SK-N-SH treated with all-trans-retinoic acid at 6 μM for 48 hours (cell line): ENCODE measurements at regions not wholly inside any gene's neighbourhood (a gene's known extent, or its start where the extent isn't known, plus 50 kb on each side); places are given as distances from the start of the nearest gene placed in this dataset.

Source experiments
- ATAC-seq: fragments of 200-7000 bp; cut with Tn5 transposase; 3 replicates; pipeline ENCODE4 v1.9.1; 2020; ENCODE audit warnings: mild to moderate bottlenecking, moderate library complexity
- BACH2 ChIP-seq: fragments of 250-450 bp; sonication (Bioruptor Pico); IDR thresholded peaks from 2 replicates; pipeline ENCODE4 v1.9.0; 2021; ENCODE audit warnings: mild to moderate bottlenecking, borderline replicate concordance
- CSDC2 ChIP-seq: fragments of 250-450 bp; sonication (Bioruptor Pico); IDR thresholded peaks from 2 replicates; pipeline ENCODE4 v1.5.0; 2020; ENCODE audit warnings: mild to moderate bottlenecking, moderate library complexity
- ESRRG ChIP-seq: fragments of 250-450 bp; sonication (Bioruptor Pico); IDR thresholded peaks from 2 replicates; pipeline ENCODE4 v1.6.1; 2021; ENCODE audit warnings: mild to moderate bottlenecking
- GLIS3 ChIP-seq: fragments of 250-450 bp; sonication (Bioruptor Pico); IDR thresholded peaks from 2 replicates; pipeline ENCODE4 v1.5.0; 2020; ENCODE audit warnings: mild to moderate bottlenecking, moderate library complexity
- ISL1 ChIP-seq: fragments of 250-450 bp; sonication (Bioruptor Pico); IDR thresholded peaks from 2 replicates; pipeline ENCODE4 v2.1.2; 2022; ENCODE audit warnings: mild to moderate bottlenecking, moderate library complexity
- OSR1 ChIP-seq: fragments of 250-450 bp; sonication (Bioruptor Pico); IDR thresholded peaks from 2 replicates; pipeline ENCODE4 v1.8.0; 2022; ENCODE audit warnings: moderate library complexity, mild to moderate bottlenecking, inconsistent platforms
- POU6F1 ChIP-seq: fragments of 250-450 bp; sonication (Bioruptor Pico); IDR thresholded peaks from 2 replicates; pipeline ENCODE4 v1.8.0; 2021; ENCODE audit warnings: low read depth, mild to moderate bottlenecking, moderate library complexity, borderline replicate concordance
- PPARA ChIP-seq: fragments of 250-450 bp; sonication (Bioruptor Pico); IDR thresholded peaks from 2 replicates; pipeline ENCODE4 v1.5.0; 2020; ENCODE audit warnings: mild to moderate bottlenecking, borderline replicate concordance
- RARB ChIP-seq: fragments of 250-450 bp; sonication (Bioruptor Pico); IDR thresholded peaks from 2 replicates; pipeline ENCODE4 v1.8.0; 2021; ENCODE audit warnings: mild to moderate bottlenecking, moderate library complexity
- SNAI2 ChIP-seq: fragments of 250-450 bp; sonication (Bioruptor Pico); IDR thresholded peaks from 2 replicates; pipeline ENCODE4 v1.5.0; 2020; ENCODE audit warnings: mild to moderate bottlenecking, moderate library complexity
- TCF4 ChIP-seq: fragments of 250-450 bp; sonication (Bioruptor Pico); IDR thresholded peaks from 2 replicates; pipeline ENCODE4 v1.8.0; 2021; ENCODE audit warnings: mild to moderate bottlenecking, moderate library complexity, borderline replicate concordance
- ZC3H10 ChIP-seq: fragments of 250-450 bp; sonication (Bioruptor Pico); IDR thresholded peaks from 2 replicates; pipeline ENCODE4 v1.5.1; 2021; ENCODE audit warnings: mild to moderate bottlenecking, moderate library complexity
- ZFP3 ChIP-seq: fragments of 250-450 bp; sonication (Bioruptor Pico); IDR thresholded peaks from 2 replicates; pipeline ENCODE4 v1.5.0; 2020; ENCODE audit warnings: mild to moderate bottlenecking, moderate library complexity
- ZFP30 ChIP-seq: fragments of 450-650 bp; formaldehyde crosslinking; IDR thresholded peaks from 2 replicates; pipeline ENCODE4 v1.5.0; 2022; ENCODE audit warnings: mild to moderate bottlenecking, moderate library complexity
- ZNF565 ChIP-seq: fragments of 450-650 bp; formaldehyde crosslinking; conservative IDR thresholded peaks from 2 replicates; pipeline ENCODE4 v1.5.0; 2020; ENCODE audit warnings: low read depth, mild to moderate bottlenecking, moderate library complexity
- ZNF8 ChIP-seq: fragments of 450-650 bp; formaldehyde crosslinking; IDR thresholded peaks from 2 replicates; pipeline ENCODE4 v1.5.0; 2020; ENCODE audit warnings: mild to moderate bottlenecking, moderate library complexity
- TF ChIP-seq, protein P1 (sequence below): fragments of 250-450 bp; sonication (Bioruptor Pico); IDR thresholded peaks from 2 replicates; pipeline ENCODE4 v1.5.1; 2020; ENCODE audit warnings: low read depth, mild to moderate bottlenecking, moderate library complexity
- TF ChIP-seq, protein P2 (sequence below): fragments of 250-450 bp; sonication (Bioruptor Pico); IDR thresholded peaks from 2 replicates; pipeline ENCODE4 v1.5.0; 2020; ENCODE audit warnings: mild to moderate bottlenecking, moderate library complexity
- TF ChIP-seq, protein P3 (sequence below): fragments of 250-450 bp; sonication (Bioruptor Pico); IDR thresholded peaks from 2 replicates; pipeline ENCODE4 v1.5.1; 2021; ENCODE audit warnings: mild to moderate bottlenecking, moderate library complexity
- TF ChIP-seq, protein P4 (sequence below): fragments of 250-450 bp; sonication (Bioruptor Pico); IDR thresholded peaks from 2 replicates; pipeline ENCODE4 v1.8.0; 2020; ENCODE audit warnings: mild to moderate bottlenecking, moderate library complexity, borderline replicate concordance

- no peak for ATAC-seq
These were observed 317.6 kb downstream of the PRDM2 start for GRCh38 chr1:14017531-14017961.

DNA sequence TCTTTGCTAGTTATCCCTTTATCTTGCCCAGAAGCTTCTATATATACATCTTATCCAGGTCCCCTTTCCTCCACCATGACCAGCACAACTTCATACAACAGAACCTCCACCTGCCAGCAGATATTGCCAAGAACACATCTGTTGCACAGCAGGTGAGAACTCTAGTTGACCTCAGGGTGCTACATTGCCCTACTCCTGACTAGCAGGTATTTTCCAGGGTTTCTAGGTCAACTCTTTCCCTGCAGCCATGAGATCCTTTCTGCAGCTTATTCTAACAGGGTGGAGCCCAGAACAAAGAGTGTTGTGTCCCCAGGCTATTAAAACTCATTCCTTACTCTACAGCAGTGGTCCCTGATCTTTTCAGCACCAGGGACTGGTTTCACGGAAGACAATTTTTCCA lies 319.5 kb downstream of the PRDM2 start:
- TF ChIP-seq ZNF8 (CRISPR knock-in tag) (no peak), GLIS3 (CRISPR knock-in tag) (no peak), ZC3H10 (CRISPR knock-in tag) (no peak), TCF4 (CRISPR knock-in tag) (no peak), OSR1 (CRISPR knock-in tag) (no peak)
- ATAC-seq = no peak

More at GRCh38 chr1:14017531-14017961, 317.6 kb downstream of the PRDM2 start:
- TF ChIP-seq ZFP3 (CRISPR knock-in tag) = no peak
- no peak for TF ChIP-seq ESRRG (CRISPR knock-in tag)
- no peak for TF ChIP-seq ISL1 (CRISPR knock-in tag)
- no peak for TF ChIP-seq SNAI2
- TF ChIP-seq, protein P1, sequence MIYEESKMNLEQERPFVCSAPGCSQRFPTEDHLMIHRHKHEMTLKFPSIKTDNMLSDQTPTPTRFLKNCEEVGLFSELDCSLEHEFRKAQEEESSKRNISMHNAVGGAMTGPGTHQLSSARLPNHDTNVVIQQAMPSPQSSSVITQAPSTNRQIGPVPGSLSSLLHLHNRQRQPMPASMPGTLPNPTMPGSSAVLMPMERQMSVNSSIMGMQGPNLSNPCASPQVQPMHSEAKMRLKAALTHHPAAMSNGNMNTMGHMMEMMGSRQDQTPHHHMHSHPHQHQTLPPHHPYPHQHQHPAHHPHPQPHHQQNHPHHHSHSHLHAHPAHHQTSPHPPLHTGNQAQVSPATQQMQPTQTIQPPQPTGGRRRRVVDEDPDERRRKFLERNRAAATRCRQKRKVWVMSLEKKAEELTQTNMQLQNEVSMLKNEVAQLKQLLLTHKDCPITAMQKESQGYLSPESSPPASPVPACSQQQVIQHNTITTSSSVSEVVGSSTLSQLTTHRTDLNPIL (CRISPR knock-in tag) = no peak
- no peak for TF ChIP-seq ZNF8 (CRISPR knock-in tag)
- no peak for TF ChIP-seq ZNF565
- TF ChIP-seq TCF4 (CRISPR knock-in tag) = no peak
- TF ChIP-seq ZC3H10 (CRISPR knock-in tag) = no peak
- TF ChIP-seq, protein P2, sequence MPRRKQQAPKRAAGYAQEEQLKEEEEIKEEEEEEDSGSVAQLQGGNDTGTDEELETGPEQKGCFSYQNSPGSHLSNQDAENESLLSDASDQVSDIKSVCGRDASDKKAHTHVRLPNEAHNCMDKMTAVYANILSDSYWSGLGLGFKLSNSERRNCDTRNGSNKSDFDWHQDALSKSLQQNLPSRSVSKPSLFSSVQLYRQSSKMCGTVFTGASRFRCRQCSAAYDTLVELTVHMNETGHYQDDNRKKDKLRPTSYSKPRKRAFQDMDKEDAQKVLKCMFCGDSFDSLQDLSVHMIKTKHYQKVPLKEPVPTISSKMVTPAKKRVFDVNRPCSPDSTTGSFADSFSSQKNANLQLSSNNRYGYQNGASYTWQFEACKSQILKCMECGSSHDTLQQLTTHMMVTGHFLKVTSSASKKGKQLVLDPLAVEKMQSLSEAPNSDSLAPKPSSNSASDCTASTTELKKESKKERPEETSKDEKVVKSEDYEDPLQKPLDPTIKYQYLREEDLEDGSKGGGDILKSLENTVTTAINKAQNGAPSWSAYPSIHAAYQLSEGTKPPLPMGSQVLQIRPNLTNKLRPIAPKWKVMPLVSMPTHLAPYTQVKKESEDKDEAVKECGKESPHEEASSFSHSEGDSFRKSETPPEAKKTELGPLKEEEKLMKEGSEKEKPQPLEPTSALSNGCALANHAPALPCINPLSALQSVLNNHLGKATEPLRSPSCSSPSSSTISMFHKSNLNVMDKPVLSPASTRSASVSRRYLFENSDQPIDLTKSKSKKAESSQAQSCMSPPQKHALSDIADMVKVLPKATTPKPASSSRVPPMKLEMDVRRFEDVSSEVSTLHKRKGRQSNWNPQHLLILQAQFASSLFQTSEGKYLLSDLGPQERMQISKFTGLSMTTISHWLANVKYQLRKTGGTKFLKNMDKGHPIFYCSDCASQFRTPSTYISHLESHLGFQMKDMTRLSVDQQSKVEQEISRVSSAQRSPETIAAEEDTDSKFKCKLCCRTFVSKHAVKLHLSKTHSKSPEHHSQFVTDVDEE (CRISPR knock-in tag) = no peak
- TF ChIP-seq POU6F1 (CRISPR knock-in tag) = no peak
- no peak for TF ChIP-seq RARB (CRISPR knock-in tag)
- TF ChIP-seq, protein P3, sequence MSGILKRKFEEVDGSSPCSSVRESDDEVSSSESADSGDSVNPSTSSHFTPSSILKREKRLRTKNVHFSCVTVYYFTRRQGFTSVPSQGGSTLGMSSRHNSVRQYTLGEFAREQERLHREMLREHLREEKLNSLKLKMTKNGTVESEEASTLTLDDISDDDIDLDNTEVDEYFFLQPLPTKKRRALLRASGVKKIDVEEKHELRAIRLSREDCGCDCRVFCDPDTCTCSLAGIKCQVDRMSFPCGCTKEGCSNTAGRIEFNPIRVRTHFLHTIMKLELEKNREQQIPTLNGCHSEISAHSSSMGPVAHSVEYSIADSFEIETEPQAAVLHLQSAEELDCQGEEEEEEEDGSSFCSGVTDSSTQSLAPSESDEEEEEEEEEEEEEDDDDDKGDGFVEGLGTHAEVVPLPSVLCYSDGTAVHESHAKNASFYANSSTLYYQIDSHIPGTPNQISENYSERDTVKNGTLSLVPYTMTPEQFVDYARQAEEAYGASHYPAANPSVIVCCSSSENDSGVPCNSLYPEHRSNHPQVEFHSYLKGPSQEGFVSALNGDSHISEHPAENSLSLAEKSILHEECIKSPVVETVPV = no peak
- TF ChIP-seq PPARA (CRISPR knock-in tag) = no peak
- no peak for TF ChIP-seq GLIS3 (CRISPR knock-in tag)
- no peak for TF ChIP-seq CSDC2 (CRISPR knock-in tag)
- TF ChIP-seq, protein P4, sequence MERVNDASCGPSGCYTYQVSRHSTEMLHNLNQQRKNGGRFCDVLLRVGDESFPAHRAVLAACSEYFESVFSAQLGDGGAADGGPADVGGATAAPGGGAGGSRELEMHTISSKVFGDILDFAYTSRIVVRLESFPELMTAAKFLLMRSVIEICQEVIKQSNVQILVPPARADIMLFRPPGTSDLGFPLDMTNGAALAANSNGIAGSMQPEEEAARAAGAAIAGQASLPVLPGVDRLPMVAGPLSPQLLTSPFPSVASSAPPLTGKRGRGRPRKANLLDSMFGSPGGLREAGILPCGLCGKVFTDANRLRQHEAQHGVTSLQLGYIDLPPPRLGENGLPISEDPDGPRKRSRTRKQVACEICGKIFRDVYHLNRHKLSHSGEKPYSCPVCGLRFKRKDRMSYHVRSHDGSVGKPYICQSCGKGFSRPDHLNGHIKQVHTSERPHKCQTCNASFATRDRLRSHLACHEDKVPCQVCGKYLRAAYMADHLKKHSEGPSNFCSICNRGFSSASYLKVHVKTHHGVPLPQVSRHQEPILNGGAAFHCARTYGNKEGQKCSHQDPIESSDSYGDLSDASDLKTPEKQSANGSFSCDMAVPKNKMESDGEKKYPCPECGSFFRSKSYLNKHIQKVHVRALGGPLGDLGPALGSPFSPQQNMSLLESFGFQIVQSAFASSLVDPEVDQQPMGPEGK = no peak
- TF ChIP-seq ZFP30 (CRISPR knock-in tag) = no peak

DNA sequence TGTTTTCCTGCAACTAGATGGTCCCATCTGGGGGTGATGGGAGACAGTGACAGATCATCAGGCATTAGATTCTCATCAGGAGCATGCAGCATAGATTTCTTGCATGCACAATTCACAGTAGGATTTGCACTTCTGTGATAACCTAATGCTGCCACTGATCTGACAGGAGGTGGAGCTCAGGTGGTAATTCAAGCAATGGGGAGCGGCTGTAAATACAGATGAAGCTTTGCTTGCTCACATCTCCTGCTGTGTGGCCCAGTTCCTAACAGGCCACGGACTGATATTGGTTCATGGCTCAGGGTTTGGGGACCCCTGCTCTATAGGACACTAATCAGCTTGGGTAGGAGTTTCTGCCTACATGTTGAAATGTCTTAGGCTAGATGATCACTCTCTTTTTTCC lies 320.0 kb downstream of the PRDM2 start:
- no peak for TF ChIP-seq BACH2 (CRISPR knock-in tag)
- TF ChIP-seq ZFP30 (CRISPR knock-in tag) = no peak
- TF ChIP-seq, protein P3 = no peak
- no peak for ATAC-seq
